ENCODE measurements at regions not wholly inside any gene's neighbourhood (a gene's known extent, or its start where the extent isn't known, plus 50 kb on each side); places are given as distances from the start of the nearest gene placed in this dataset.

DNA sequence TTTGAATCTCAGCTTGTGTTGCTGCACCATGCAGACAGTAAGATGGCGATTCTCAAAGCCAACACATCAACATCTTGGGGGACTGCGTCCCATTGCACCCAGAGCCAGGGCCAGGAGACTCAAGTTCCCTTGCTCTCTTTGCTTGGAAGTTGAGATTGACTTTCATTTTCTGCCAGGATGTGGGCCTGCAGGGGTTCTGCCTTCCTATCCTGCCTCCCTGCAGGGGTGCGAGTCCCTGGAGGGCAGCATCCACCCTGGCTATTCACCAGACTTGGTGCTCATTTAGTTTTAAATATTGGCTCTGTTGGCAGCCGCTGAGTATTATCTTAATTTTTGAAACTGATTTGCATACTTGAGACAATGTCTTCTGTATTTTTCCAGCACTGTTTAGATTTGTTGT, 451.5 kb downstream of the GLRX3 start:
- no peak overlapping the region for H3K14ac ChIP-seq (replicated peaks; ENCODE audit: low read depth, low read length)
- no TSS peak for BruUV-seq (replicated peaks)
- POLR2A ChIA-PET (ENCODE audit: unreplicated experiment), result no interaction called here
- no peak overlapping the region for H3K23ac ChIP-seq (ENCODE audit: low read depth, low read length)
- no peak overlapping the region for H3K27ac ChIP-seq (ENCODE audit: insufficient read depth, low read length)
- no peak overlapping the region for H2AFZ ChIP-seq (replicated peaks; ENCODE audit: low read length, poor library complexity)
- H3K9me1 ChIP-seq (ENCODE audit: insufficient read depth, low read length), result no peaks in the 10 kb centered on the region
- no peaks in the 10 kb centered on the region for H3K27me3 ChIP-seq (ENCODE audit: control insufficient read depth, insufficient read depth, low read length)
- no peak overlapping the region for H2BK5ac ChIP-seq (ENCODE audit: low read depth, low read length, poor library complexity, severe bottlenecking)
- H3K79me1 ChIP-seq (ENCODE audit: low read depth in 1 of 2, low read length in 2 of 2), result no peaks in the 10 kb centered on the region
- no peak overlapping the region for H2BK120ac ChIP-seq (ENCODE audit: low read depth, low read length)
- no peaks in the 10 kb centered on the region for H3K4me1 ChIP-seq (ENCODE audit: control insufficient read depth, insufficient read depth, low read length)
- no peak overlapping the region for H4K91ac ChIP-seq (ENCODE audit: insufficient read depth, low read depth, low read length)
- CTCF ChIA-PET, result no interaction called here
- no peak overlapping the region for H4K5ac ChIP-seq (ENCODE audit: low read depth, low read length)
- no peak overlapping the region for H2AK5ac ChIP-seq (ENCODE audit: low read depth, low read length)
- no peaks in the 10 kb centered on the region for H3K36me3 ChIP-seq (ENCODE audit: control insufficient read depth, insufficient read depth, low read length)
- DNase-seq (no peak), ATAC-seq (ENCODE audit: low read depth) (no peak)
- no peak overlapping the region for H2BK20ac ChIP-seq (ENCODE audit: low read depth, low read length)
- no peak overlapping the region for H3K18ac ChIP-seq (ENCODE audit: low read depth, low read length)
- in situ Hi-C loops (cut with MboI; ENCODE audit: low sequenced_read_pairs) (no loop called here), intact Hi-C loops (cut with micrococcal nuclease) (no loop called here), dilution Hi-C loops (cut with HindIII; ENCODE audit: low sequenced_read_pairs, unreplicated experiment) (no loop called here)
- H4K8ac ChIP-seq (ENCODE audit: low read depth in 2 of 2, low read length in 2 of 2), result no peak overlapping the region
- H3K4me3 ChIP-seq (ENCODE audit: insufficient read depth, low read depth, low read length), result no peak overlapping the region
- TF ChIP-seq SMC3 (IDR thresholded peaks at IDR 0.05; ENCODE audit: low read depth, low read length), result no peak
- TF ChIP-seq CEBPB (IDR thresholded peaks at IDR 0.05; ENCODE audit: low read depth, low read length), result no peak
- TF ChIP-seq POLR2A (IDR thresholded peaks at IDR 0.05; ENCODE audit: low read depth, low read length), result no peak
- no peak for TF ChIP-seq RAD21 (IDR thresholded peaks at IDR 0.05; ENCODE audit: low read length)
- no peak for TF ChIP-seq MAFK (IDR thresholded peaks at IDR 0.05; ENCODE audit: low read depth, low read length)
- TF ChIP-seq FOS (IDR thresholded peaks at IDR 0.05; ENCODE audit: low read depth, low read length), result no peak
- no peak for TF ChIP-seq BHLHE40 (IDR thresholded peaks at IDR 0.05; ENCODE audit: low read depth, low read length)
- TF ChIP-seq RCOR1 (IDR thresholded peaks at IDR 0.05; ENCODE audit: insufficient replicate concordance, low read length), result no peak
- TF ChIP-seq, protein P1, sequence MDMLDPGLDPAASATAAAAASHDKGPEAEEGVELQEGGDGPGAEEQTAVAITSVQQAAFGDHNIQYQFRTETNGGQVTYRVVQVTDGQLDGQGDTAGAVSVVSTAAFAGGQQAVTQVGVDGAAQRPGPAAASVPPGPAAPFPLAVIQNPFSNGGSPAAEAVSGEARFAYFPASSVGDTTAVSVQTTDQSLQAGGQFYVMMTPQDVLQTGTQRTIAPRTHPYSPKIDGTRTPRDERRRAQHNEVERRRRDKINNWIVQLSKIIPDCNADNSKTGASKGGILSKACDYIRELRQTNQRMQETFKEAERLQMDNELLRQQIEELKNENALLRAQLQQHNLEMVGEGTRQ (IDR thresholded peaks at IDR 0.05; ENCODE audit: low read depth, low read length), result no peak
- TF ChIP-seq, protein P2, sequence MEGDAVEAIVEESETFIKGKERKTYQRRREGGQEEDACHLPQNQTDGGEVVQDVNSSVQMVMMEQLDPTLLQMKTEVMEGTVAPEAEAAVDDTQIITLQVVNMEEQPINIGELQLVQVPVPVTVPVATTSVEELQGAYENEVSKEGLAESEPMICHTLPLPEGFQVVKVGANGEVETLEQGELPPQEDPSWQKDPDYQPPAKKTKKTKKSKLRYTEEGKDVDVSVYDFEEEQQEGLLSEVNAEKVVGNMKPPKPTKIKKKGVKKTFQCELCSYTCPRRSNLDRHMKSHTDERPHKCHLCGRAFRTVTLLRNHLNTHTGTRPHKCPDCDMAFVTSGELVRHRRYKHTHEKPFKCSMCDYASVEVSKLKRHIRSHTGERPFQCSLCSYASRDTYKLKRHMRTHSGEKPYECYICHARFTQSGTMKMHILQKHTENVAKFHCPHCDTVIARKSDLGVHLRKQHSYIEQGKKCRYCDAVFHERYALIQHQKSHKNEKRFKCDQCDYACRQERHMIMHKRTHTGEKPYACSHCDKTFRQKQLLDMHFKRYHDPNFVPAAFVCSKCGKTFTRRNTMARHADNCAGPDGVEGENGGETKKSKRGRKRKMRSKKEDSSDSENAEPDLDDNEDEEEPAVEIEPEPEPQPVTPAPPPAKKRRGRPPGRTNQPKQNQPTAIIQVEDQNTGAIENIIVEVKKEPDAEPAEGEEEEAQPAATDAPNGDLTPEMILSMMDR (conservative IDR thresholded peaks at IDR 0.05; ENCODE audit: low read depth, low read length), result no peak
- TF ChIP-seq ELK1 (IDR thresholded peaks at IDR 0.05; ENCODE audit: borderline replicate concordance, low read depth, low read length), result no peak
- no peak for TF ChIP-seq CHD1 (IDR thresholded peaks at IDR 0.05; ENCODE audit: low read depth, low read length)
- TF ChIP-seq NFE2L2 (IDR thresholded peaks at IDR 0.05; ENCODE audit: low read depth, low read length), result no peak
- no peak for TF ChIP-seq MAZ (IDR thresholded peaks at IDR 0.05; ENCODE audit: borderline replicate concordance, low read depth, low read length)
- no CpG with 5 or more reads among the region's 4 CpGs for WGBS, 2 experiments (ENCODE audit: extremely low coverage in 2 of 2, insufficient read length in 1 of 2)
- no peak overlapping the region for H2AK9ac ChIP-seq (replicated peaks; ENCODE audit: low read depth, low read length, poor library complexity)
- no peak overlapping the region for H2BK15ac ChIP-seq (ENCODE audit: low read depth, low read length)
- no peak overlapping the region for H3K9ac ChIP-seq (ENCODE audit: low read depth, low read length)
- peaks cover 18% of the 10 kb centered on the region for H3K9me3 ChIP-seq (ENCODE audit: control insufficient read depth, insufficient read depth, low read length)
- no peaks in the 10 kb centered on the region for H4K20me1 ChIP-seq (ENCODE audit: insufficient read depth, low read length)
- no peak overlapping the region for H3K4ac ChIP-seq (ENCODE audit: low read depth, low read length)
- H3K56ac ChIP-seq (ENCODE audit: extremely low read depth, insufficient read depth, low read length), result no peak overlapping the region
- H3K4me2 ChIP-seq (ENCODE audit: low read depth, low read length), result no peak overlapping the region
